Esophagus squamous epithelium (tissue), 5 donors: ENCODE measurements at regions not wholly inside any gene's neighbourhood (a gene's known extent, or its start where the extent isn't known, plus 50 kb on each side); places are given as distances from the start of the nearest gene placed in this dataset.

Experiments used
- DNase-seq: peaks from one replicate; lab custom pipeline; 2025; lab: John Stamatoyannopoulos, UW
- H3K27ac ChIP-seq, 4 donors: fragments of 200-600 bp; sonication (generic); one replicate each; pipeline ENCODE4 v1.5.1; 2016 to 2019; ENCODE audit warnings: mild to moderate bottlenecking in 1 of 4
- H3K27me3 ChIP-seq, 4 donors: fragments of 200-600 bp; sonication (generic); 1 replicate in 3 of 4; 2 replicates in 1 of 4; pipeline versions ENCODE4 v1.5.1 to v1.6.0; 2017 to 2021; ENCODE audit warnings: antibody characterized with exemption in 1 of 4
- H3K36me3 ChIP-seq, 3 donors: fragments of 200-600 bp; sonication (generic); one replicate each; pipeline ENCODE4 v1.5.1; 2016 to 2019
- H3K4me1 ChIP-seq, 3 donors: fragments of 200-600 bp; sonication (generic); one replicate each; pipeline ENCODE4 v1.5.1; 2017 to 2019
- H3K4me3 ChIP-seq, 4 donors: fragments of 200-600 bp; sonication (generic); 1 replicate in 3 of 4; 2 replicates in 1 of 4; pipeline ENCODE4 v1.5.1; 2016 to 2019; ENCODE audit warnings: mild to moderate bottlenecking in 2 of 4, moderate library complexity in 1 of 4
- H3K9me3 ChIP-seq, 3 donors: fragments of 200-600 bp; sonication (generic); one replicate each; pipeline ENCODE4 v1.5.1; 2016 to 2019
- CTCF ChIP-seq, 6 experiments: fragments of 450-650 bp in 4 of 6; fragments of 200-600 bp in 2 of 6; sonication (generic) in 2 of 6; IDR thresholded peaks; one replicate each; pipeline ENCODE4 v1.5.1; 2016 to 2019; ENCODE audit warnings: antibody characterized with exemption in 6 of 6, mild to moderate bottlenecking in 4 of 6, moderate library complexity in 4 of 6
- POLR2A ChIP-seq, 4 donors: fragments of 450-650 bp; IDR thresholded peaks; one replicate each; pipeline ENCODE4 v1.6.1; 2017; ENCODE audit warnings: antibody characterized with exemption in 4 of 4, mild to moderate bottlenecking in 4 of 4, moderate library complexity in 3 of 4
- whole genome bisulfite sequencing, 2 donors: methylation state at CpG; one replicate each; pipeline ENCODE4 v1.1.5; 2018; 5-methylcytosine and 5-hydroxymethylcytosine counted together
- intact Hi-C: fragments of 100-400 bp; cut with DNase I; formaldehyde crosslinking; loops from one replicate; pipeline ENCODE4 v1.15.0; 2022
- donor health status: DM: yes; HTN: yes; CAD: no.

GRCh38 chr5:178785999-178786398 lies 55.5 kb upstream of the ZNF354A start:
- DNase-seq = no peak
- Histone ChIP-seq H3K27ac (peak overlapping the region; percentile 72 to 85 (median 80)), H3K27me3 (no peaks in the 10 kb centered on the region), H3K9me3 (no peaks in the 10 kb centered on the region), H3K4me3 (no peak overlapping the region), H3K4me1 (peaks cover 4 to 58% (median 23%) of the 10 kb centered on the region in 3 donors), H3K36me3 (no peaks in the 10 kb centered on the region)
- intact Hi-C loops = no loop called here
- 24 to 50% methylated on average over 2 to 6 of the region's 6 CpGs for WGBS, 2 donors
- TF ChIP-seq POLR2A (IDR thresholded peaks at IDR 0.05) (no peak), CTCF (IDR thresholded peaks at IDR 0.05) (no peak)

- Histone ChIP-seq H3K9me3 (no peaks in the 10 kb centered on the region), H3K4me1 (peaks cover 4 to 51% (median 23%) of the 10 kb centered on the region in 3 donors), H3K4me3 (no peak overlapping the region), H3K27me3 (no peaks in the 10 kb centered on the region), H3K27ac (no peak overlapping the region), H3K36me3 (no peaks in the 10 kb centered on the region)
- no peak for DNase-seq
- TF ChIP-seq POLR2A (IDR thresholded peaks at IDR 0.05) (no peak), CTCF (IDR thresholded peaks at IDR 0.05) (no peak)
- WGBS, 2 donors = 56 to 64% methylated on average over 2 of the region's 2 CpGs
- intact Hi-C loops = no loop called here
Measured at GRCh38 chr5:178784391-178784790, 53.9 kb upstream of the ZNF354A start.

- Histone ChIP-seq H3K27ac (no peak overlapping the region), H3K9me3 (no peaks in the 10 kb centered on the region), H3K27me3 (no peaks in the 10 kb centered on the region), H3K4me3 (no peak overlapping the region), H3K36me3 (no peaks in the 10 kb centered on the region), H3K4me1 (peaks cover 4 to 27% (median 16%) of the 10 kb centered on the region in 3 donors)
- intact Hi-C loops = no loop called here
- no peak for TF ChIP-seq POLR2A (IDR thresholded peaks at IDR 0.05)
- no peak for DNase-seq
- WGBS, 2 donors = 80 to 92% methylated on average over 6 of the region's 14 CpGs
Measured at GRCh38 chr5:178781936-178782335, 51.5 kb upstream of the ZNF354A start.

GRCh38 chr5:178780581-178781498 lies 50.4 kb upstream of the ZNF354A start:
- intact Hi-C loops = no loop called here
- no peaks in the 10 kb centered on the region for H3K9me3 ChIP-seq
- no peak for DNase-seq
- H3K27ac ChIP-seq = no peak overlapping the region
- no peak for TF ChIP-seq POLR2A (IDR thresholded peaks at IDR 0.05)
- TF ChIP-seq CTCF (IDR thresholded peaks at IDR 0.05) = no peak
- no peak overlapping the region for H3K4me3 ChIP-seq
- H3K4me1 ChIP-seq = peaks cover 1 to 16% (median 5%) of the 10 kb centered on the region in 3 donors
- no peaks in the 10 kb centered on the region for H3K36me3 ChIP-seq
- WGBS, 2 donors = 60 to 72% methylated on average over 23 to 24 of the region's 27 CpGs
- no peaks in the 10 kb centered on the region for H3K27me3 ChIP-seq
